NCI-H128 (cell line): ENCODE measurements at regions not wholly inside any gene's neighbourhood (a gene's known extent, or its start where the extent isn't known, plus 50 kb on each side); places are given as distances from the start of the nearest gene placed in this dataset.
"Not testable (repeated sequence)": the region's sequence is repeated elsewhere in the genome, so short reads cannot be mapped to it uniquely, and the experiment has no call there.

Experiments
- DNase-seq: peaks from one replicate; lab custom pipeline; 2025; ENCODE audit not compliant: unreplicated experiment; lab: John Stamatoyannopoulos, UW

DNA sequence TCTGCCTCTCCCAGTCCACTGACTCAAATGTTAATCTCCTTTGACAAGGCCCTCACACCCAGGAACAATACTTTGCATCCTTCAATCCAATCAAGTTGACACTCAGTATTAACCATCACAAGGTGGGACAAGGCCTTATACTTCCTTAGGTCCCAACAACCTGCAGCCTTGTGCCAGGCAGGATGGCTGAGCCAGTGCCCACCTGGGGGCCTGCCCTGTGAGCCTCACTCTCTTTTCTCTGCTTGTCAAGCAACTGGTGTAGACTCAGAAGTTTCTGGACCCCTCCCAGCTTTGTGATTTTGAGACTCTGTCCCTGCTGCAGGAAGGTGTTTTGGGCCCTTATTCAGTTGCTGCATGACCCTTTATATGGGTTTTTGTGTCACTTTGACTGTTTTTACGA is 310.0 kb upstream of the C1orf174 start:
- no peak for DNase-seq

DNA sequence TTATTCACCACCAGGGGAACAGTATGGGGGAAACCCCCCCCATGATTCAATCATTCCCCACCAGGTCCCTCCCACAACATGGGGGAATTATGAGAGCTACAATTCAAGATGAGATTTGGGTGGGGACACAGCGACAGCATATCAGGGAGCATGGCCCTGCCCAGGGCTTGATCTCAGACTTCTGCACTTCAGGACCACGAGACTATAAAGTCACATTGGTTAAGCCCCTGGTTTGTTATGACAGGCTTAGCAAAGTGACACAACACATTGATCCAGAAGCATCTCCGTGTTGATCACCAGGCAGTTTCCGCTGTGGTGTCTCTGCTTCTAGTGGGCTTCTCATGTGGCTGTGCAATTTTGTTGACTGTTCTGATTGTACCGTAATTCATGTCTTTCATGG is 312.7 kb upstream of the C1orf174 start:
- no peak for DNase-seq

DNA sequence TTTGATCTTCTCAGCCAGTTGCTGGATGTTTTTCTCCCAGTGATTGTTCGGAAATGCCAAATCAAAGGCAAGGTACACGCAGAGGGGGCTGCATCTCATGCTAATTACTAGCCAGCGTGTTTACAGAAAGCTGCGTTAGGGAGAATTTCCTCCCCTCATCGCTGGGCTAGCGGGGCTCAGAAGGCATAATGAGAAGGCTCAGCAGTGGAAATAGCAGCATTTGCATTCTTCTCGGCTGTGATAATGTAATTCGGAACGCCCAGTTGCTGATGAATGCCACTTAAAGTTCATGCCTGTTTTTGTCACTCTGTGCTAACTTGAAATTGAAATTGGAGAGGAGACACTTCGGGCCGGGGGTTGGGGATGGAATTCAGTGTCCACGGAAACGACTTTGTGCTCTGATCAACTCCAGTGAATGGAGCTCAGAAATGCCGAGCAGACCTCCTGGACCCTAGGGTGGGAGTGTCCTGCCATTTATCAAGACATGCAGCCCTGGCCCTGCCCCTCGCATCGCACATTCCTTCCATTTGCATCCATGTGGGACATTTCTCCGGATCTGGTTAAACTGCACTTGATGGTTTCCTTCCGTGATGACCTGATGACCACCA is 313.4 kb upstream of the C1orf174 start:
- DNase-seq = no peak

DNA sequence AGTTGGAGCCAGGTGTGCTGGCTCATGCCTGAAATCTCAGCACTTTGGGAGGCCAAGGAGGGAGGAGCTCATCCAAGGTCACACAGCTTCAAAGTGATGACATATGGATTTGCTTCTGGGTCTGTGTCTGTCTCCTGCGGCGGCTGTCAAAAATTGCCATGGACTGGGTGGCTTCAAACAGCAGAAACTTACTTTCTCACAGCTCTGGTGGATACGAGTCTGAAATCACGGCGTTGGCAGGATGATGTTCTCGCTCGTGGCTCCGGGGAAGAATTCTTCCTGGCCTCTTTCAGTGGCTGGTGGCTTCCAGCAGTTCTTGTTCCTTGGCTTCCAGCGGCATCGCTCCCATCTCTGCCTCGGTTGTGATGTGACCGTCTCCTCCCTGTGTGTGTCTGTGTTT is 314.8 kb upstream of the C1orf174 start:
- DNase-seq = no peak

DNA sequence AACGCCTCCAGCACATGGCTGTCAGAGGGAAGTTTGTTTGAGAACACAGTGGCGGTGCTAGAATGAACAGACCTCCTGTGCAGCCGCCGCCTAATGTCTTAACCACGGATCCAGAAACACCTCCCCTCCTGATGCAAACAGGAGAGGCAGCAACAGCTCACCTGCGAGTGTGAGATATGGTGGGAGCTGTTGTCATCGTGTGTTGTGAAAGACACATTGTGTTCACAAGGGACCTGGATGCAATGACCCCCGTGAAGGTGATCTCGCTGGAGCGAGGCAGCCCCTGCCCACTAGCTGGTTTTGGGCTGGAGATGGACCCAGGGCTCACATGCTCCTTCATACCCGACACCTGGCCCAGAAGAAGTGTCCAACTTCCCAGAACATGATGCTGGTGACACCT is 315.3 kb upstream of the C1orf174 start:
- DNase-seq = no peak

DNA sequence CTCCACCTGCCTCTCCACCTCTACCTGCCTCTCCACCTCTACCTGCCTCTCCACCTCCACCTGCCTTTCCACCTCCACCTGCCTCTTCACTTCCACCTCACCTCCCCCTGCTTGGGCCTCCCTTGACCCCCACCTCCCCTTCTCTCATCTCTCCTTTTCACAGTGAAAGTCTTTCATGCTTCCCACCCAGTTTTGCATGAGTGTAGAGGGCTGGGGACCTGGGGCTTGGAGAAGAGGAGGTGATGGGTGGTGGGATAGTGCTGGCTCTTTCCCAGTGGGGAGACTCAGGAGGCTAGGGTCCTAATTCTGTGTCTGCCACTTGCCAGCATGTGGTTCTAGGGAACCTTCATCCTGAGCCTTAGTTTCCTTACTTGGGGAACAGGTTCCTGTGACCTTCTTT is 316.2 kb upstream of the C1orf174 start:
- DNase-seq = no peak

DNA sequence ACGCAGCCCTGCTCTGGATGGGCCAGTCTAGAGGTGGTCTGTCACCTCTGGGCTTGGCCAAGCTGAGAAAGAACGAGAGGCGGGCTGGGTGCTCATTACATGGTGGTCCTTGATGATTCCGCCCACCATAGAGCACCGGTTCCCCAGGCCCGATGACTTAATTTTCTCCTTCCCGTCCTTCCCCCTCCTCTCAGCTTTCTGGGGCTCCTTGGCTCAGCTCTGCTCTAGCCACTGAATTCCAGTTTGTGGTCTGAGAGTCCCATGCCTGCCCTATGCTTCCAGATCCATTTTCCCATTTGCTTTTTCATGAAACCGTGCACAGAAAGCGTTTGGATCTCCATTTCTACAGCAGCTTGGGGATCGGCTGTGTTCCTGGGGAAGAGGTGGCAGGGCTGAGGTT is 318.5 kb upstream of the C1orf174 start:
- no peak for DNase-seq

DNA sequence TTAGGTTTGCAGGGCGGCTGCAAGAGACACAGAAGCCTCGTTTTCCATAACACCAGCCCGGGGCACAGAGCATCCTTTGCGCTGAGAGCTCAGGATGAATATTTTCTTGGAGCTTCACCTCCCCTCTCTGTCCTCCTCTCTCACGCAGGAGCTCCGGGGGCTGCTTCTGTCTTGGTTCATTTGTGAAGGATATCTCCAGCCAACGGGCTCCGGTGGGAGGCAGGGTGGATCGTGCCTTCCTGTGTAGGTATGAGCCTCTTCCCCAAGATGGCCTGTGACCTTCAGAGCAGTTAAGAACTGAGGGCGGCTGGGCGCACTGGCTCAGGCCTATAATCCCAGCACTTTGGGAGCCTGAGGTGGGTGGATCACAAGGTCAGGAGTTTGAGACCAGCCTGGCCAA is 319.0 kb upstream of the C1orf174 start:
- DNase-seq = no peak

DNA sequence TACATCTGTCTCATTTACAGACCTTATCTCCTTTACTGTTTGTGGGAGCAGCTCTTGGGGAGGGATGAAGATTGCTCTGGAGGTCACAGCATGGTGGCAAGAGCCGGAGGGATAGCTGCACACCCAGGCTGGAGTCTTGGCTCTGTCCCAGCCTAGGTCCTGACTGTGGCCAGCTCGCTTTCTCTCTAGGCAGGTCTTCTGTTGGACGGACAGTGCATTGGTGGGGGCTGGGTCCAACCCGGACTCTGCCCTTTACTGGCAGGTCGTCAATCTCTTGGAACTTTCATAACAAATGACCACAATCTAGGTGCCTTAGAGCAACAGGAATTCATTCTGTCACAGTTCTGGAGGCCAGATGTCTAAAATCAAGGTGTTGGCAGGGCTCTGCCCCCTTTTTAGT is 319.8 kb upstream of the C1orf174 start:
- no peak for DNase-seq

DNA sequence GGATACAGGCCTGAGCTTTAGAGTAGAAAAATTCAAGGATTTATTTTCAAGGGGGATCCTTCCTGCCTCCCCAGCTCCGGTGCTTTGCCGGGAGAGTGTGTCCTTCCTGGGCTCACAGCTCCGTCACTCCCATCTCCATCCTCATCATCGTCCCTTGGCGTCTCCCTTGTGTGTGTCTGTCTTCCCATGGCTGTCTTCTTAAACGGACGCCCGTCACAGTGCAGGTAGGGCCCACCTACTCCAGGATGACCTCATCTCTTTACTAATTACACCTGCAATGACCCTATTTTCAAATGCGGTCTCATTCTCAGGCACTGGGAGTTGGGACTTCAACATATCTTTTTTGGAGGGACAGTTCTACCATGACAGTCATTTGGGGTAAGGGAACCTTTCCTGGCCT is 320.3 kb upstream of the C1orf174 start:
- DNase-seq = no peak

DNA sequence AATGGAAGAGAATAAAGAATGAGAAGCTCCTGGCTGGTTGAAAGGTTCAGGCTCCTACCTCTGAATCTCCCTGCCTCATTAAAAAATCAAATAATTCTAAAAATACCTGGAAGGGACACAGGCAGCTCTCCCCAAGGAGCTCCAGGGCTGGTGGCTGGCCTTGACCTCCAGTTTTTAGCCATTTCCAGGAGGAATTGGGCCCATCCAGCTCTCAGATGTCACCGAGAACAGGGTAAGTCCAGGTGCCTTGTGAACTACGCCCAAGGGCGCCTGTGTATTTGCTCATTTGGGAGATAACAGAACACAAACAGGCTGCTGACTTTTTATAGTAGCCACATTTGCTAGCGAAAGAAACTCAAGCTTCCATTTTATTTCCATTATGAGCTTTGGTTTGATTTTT is 321.0 kb upstream of the C1orf174 start:
- DNase-seq = no peak

DNA sequence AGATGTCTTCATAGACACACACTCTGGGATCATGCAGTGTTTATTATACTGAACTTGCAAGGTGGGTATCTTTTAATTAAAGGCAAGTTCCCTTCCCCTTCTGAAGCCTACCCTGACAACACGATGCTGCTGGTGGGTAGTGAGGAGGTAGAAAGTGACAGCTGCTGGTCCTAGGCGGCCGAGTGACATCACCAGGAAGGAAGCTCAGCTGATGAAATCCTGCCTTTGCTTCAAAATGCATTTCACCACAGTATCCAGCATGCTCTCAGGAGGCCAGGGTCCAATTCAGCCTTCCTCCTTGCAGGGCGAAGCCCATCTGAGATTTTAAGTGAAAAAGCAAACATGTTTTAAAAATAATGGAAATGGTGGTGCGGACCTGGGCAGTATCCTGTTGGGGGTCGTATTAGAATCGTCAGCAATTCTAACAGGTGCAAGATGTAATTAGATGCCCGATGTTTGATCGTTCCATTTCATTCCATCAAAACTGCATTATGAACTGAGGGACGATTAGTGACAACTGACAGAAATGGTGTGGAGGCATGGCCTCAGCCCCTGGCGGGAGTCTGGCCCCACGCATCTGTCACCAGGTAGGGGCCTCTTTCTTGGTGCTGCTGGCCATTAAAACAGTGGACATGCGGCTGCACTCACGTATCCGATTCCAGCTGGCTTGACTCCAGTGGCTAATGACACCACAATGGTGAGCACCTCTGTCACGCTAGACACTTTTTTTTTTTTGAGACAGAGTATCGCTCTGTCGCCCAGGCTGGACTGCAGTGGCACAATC is 324.8 kb upstream of the C1orf174 start:
- DNase-seq = no peak

DNA sequence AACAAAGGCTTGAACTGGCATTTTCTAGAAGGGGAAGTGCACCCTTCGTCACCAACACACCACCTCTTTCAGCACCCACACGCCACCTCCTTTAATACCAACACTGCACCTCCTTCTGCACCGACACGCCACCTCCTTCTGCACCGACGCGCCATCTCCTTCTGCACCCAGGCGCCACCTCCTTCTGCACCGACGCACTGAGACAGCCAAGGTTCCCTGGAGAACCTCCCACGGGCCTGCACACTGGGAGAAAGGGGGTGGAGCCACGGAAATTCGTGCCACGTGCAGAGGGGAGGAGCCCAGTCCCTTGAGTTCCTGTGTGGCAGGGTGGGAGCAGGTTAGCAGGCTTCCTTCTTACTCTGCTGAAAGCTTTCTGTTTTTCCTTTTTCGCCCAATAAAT is 327.9 kb upstream of the C1orf174 start:
- no peak for DNase-seq

DNA sequence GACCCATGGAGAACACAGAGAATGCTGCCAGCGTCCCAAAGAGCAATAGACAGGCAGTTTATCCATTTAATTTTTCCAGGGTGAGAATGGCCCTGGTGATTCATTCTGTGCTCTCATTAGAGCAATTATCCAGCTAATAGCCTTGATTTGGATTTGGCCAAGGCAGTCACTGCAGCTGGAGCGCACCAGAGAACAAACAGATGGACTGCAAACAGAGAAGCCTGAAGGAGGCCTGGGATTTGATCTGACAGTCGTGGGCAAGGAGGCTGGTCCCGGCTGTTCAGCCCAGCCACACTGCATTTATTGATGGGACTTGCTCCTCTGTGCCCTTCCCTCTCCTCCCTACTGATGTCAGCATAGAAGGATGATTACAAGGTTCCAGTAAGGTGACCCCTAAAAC is 353.9 kb upstream of the C1orf174 start:
- DNase-seq = no peak

DNA sequence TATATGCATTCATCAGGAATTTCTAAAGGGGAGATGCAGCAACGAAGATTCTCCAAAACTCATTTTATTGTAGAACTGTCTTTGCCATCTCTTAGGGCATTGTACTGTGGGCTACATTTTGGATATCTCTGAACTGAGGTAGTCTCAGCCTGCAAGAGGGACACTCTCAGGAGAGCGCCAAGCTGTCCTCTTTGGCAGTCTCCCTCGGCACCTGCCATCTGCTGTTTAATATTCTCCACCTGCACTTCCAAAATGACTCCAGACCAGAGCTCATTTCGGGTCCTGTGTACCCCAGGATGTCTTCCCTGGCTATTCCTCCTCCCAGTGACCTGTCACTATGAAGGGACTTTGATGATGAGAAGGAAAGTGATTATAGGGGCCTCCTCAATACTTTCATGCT is 356.3 kb upstream of the C1orf174 start:
- no peak for DNase-seq

DNA sequence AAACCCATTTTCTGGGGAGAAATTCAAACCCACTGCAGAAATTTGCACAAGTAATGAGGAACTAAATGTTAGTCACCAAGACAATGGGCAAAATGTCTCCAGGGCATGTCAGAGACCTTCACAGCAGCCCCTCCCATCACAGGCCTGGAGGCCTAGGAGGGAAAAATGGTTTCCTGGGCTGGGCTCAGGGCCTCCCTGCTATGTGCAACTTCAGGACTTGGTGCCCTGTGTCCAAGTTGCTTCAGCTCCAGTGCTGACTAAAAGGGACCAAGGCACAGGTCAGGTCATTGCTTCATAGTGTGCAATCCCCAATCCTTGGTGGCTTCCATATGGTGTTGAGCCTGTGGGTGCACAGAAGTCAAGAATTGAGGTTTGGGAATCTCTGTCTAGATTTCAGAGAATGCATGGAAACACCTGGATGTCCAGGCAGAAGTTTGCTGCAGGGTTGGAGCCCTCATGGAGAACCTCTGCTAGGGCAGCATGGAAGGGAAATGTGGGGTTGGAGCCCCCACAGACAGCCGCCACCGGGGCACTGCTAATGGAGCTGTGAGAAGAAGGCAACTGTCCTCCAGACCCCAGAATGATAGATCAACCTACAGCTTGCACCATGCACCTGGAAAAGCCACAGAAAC is 358.2 kb upstream of the C1orf174 start:
- DNase-seq = not testable (repeated sequence)

DNA sequence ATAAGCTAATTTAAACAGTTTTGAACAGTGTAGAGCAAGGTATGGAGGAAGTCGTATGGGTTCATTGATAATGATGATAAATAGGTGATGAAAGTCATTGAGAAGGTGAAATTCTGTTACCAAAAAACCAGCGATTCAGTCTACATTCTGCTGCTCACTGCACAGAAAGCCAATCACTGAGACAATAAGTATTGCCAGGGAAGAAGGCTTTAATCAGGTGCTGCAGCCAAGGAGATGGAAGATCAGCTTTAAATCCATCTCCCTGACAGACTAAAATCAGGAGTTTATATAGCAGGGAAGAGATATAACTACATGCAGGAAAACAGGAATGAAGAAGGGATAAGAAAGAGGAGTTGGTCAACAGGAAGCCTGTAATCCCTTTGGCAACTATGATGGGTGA is 361.3 kb upstream of the C1orf174 start:
- no peak for DNase-seq

DNA sequence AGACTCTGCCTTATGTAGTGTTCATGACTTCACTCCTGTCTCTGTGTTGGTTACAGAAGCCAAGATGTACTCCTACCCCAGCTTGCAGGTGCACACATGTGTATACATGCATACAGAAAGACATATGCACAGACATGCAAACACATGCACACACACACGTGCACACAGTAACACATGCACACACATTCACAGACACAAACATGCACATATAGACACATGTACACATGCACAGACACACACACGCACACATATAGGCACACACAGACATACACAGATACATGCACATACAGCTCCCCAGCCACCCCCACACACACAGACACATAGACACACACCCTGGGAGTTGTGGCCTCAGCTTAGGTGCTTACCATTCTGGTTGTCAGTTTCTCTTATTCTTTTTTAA is 362.6 kb upstream of the C1orf174 start:
- no peak for DNase-seq

DNA sequence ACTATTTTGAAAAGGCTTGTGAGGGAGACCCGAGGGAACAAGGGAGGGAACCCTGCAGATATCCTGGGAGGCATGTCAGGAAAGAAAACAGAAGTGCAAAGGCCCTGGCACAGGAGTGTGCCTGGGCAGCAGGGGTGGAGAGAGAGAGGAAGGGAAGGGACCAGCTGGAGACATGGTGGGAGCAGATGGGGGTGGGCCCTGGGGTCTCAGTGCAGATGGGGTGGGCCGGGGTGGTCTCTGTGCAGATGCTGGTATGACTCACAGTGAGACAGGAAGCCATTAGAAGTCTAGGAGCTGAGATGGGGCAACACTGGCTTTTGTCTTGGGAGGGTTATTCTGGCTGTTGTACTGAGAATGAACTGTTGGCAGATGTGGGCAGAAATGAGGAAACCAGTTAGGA is 363.6 kb upstream of the C1orf174 start:
- no peak for DNase-seq

DNA sequence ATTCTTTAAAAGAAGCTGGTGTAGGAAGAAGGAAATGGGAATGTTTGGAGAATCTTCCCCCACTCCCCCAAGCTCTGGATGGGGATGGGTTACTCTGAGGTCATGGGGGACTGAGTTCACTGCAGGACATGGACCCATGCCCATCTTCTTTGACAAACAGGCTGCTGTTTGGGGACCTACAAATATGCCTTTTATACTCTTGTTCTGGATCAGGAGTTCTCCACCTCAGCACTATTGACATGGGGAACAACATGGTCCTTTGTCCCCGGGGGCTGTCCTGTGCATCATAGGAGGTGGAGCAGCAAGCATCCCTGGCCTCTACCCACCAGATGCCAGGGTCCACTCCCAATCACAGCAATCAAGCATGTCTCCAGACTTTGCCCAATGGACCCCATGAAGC is 365.8 kb upstream of the C1orf174 start:
- no peak for DNase-seq

DNA sequence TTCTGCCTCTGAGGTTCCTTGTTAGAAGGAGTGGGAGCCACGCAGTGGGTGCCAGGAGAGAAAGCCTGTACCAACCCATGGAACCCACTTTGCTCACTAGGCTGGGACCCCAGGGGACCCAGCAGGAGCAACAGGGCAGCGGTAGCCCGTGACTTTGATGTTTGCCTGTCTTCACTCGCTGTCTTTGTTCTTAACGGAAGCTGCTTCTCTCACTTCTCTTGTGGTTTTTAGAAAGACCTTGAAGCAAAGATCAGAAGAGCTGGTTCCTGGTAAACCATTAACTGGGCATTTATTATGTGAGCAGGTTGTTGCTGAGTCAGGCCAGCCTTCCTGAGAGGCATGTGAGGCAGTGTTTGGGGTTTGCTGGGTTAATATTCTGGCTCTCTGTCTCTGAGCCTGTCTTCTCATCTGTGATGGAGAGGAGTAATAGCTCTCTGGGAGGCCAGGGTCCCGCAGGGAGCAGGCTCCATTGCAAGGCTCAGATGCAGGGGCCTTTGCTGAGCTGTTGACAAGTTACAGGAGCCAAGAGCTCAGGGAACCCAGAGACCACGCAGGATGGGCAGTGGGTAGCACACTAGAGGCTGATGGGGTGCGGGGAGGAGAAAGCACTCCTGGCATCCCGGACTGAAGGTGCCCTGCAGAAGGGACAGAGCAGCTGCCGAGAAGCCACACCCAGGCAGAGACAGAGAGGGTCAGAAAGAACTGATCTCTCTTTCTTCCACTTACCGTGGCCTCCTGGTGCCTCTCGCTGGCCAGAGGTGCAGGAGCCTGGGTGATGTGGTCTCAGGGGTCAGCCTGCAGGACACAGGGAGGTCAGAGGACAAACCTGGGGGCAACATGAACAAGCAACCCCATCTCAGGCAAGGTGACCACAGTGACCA is 367.5 kb upstream of the C1orf174 start:
- DNase-seq = no peak
